Left kidney (tissue), 1 donor: ENCODE measurements at regions not wholly inside any gene's neighbourhood (a gene's known extent, or its start where the extent isn't known, plus 50 kb on each side); places are given as distances from the start of the nearest gene placed in this dataset.

Experiments
- DNase-seq: peaks from one replicate; pipeline ENCODE4 v3.0.0-alpha.2; 2013

DNA sequence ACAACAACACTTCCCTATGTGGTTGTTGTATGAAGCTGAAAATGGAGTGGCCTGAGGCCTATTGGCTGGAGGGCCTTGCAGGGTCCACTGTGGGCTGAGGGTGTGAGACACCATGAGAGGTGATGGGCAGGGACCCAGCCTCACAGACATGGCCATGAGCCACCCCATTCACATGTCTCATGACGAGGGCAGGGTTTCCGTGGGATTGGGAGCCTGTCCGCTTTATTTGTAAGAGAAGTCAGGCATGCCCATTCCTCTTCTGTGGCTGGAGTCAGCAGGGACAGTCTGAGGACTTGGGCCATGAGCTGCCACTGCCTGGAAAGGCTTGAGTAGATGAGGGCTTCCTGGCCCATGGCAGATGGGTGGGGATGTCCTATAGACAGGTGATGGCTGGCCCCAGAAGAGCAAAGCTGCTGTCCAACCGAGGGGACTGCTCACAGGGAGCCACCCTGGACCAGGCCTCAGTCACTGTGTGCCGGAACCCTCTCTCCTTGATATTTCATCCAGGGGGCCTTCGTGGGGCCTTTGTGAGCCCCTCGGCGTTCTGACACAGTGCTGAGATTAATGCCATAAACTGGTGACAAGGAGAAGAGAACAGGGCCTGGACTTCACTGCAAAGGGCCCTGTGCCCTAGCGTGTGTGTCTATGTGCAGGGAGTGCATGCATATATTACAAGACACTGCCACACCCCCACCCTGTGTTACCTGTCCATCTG lies 971.9 kb downstream of the BRD1 start:
- no peak for DNase-seq

GRCh38 chr22:48855013-48855412 lies 972.7 kb downstream of the BRD1 start:
- no peak for DNase-seq

DNA sequence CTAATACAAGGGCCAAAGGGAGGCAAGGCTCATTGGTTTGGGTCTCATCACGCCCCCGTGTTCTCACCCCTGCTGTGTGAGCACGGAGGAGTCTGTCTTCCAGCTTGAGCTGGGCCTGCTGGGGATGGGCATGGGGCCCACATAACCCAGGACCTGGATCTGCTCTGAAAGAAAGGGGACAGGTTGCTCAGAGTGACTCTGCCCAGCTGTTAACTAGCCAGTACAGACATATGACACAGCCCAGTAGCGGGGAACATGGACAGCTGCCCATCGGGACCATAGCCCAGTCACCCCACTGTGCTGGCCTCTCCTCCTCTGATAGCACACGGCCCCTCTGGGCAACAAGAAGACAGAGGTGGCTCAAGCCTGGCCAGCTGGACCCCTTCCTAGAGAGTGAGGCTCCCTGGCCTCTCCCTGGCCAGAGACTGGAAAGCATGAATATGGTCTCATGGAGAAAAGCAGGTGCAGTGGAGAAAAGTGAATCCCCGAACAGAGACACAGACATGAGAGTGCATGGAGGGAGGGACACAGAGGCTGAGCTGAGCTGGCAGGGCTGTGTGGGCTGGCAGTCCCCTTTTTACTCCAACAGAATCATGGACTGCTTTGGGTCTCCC lies 973.9 kb downstream of the BRD1 start:
- DNase-seq = no peak

DNA sequence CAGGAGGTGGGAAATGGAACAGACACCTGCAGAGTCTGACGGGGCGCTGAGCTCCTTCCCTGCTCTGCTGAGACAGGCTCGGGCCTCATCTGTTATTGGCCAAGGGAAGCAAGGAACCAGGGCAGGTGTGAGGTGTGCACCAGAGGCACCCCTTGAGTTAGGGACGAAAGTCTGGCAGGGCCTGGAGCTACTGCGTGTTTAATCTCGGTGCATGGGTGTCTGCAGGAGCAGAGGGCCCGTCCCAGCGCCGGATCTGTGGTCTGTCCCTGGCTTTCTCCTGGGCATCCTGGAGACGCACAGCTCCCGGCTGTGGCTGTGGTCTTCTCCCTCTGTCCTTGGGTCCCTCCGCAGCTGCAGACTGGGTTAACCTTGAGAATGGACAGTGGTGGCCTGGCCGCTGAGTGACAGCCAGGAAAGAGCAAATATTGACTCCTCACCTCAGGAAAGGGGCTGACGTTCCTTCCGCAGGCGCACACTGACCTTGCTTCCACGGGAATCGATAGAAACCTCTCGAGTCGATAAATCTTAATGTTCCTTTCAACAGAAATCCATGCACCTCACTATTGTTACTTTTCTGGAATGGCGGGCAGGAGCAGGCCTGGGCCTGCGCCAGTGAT lies 975.6 kb downstream of the BRD1 start:
- no peak for DNase-seq

GRCh38 chr22:48850658-48851287 lies 976.9 kb downstream of the BRD1 start:
- no peak for DNase-seq

DNA sequence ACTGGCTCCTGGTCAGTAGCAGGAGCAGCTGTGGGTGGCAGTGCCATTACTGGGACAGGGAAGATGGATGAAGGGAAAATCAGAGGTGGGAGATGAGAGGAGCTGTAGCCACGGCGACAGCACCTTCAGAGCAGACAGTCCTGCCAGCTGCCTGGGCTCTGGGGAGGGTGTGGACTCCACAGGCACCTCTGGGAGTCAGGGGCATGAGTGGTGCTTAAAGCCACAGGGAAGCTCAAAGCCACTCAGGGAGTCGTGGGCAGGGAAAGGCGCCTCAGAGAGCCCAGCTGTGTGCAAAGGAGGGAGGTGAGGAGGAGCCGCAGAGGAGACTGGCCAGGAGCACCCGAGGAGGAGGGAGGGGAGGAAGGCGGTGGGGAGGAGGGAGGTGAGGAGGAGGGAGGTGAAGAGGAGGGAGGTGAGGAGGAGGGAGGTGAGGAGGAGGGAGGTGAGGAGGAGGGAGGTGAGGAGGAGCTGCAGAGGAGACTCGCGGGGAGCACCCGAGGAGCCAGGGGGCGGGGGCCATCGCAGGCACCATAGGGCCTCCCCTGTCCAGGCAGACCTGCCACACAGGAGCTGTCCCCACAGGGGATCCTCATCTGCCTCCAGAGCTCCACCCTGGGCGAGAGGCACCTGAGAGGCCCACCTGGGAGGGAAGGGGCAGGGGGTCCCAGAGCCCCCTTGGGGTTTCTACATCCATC lies 977.6 kb downstream of the BRD1 start:
- DNase-seq = no peak

GRCh38 chr22:48849219-48849912 lies 978.3 kb downstream of the BRD1 start:
- DNase-seq = no peak

DNA sequence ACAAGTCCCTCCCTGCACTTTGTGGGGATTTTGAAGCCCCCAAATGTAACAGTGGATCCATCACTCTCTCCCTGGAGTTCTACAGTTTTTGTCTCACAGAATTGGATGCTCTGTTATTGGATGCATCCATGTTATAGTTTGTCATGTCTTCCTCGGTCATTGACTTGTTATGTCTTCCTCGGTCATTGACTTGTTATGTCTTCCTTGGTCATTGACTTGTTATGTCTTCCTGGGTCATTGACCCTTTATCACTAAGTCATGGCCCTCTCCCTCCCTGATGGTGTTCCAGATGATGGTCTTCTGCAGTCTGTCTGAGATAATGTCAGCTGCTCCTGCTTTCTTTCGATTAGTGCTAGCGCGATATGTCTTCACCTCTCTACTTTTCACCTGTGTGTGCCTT lies 981.5 kb downstream of the BRD1 start:
- no peak for DNase-seq

DNA sequence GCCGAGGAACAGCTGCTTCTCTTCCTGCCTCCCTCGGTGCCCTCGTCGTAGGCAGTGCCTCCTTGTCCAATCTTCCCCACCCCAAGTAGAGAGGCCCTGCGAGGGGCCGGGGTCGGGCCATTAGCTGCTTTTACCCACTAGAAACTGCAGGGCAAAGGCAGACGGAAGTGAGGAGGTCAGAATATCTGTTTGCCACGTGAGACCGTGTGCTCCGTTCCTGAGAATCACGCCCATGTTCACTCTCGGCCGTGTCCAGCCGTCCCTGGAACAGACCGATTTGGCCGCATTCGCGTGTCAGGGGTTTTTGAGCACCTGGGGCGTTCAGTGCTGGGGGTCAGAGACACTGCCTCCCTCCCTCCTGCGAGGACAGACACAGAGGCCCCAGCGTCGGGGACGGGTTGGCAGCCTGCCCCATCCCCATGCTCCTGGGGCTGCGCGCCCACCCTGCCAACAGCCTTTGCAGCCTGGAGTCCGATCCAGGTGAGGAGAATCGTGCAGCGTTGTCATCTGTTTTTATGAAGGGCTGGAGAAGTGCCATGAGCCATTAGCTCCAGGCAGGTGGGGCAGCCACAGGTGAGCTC lies 982.2 kb downstream of the BRD1 start:
- DNase-seq = no peak

DNA sequence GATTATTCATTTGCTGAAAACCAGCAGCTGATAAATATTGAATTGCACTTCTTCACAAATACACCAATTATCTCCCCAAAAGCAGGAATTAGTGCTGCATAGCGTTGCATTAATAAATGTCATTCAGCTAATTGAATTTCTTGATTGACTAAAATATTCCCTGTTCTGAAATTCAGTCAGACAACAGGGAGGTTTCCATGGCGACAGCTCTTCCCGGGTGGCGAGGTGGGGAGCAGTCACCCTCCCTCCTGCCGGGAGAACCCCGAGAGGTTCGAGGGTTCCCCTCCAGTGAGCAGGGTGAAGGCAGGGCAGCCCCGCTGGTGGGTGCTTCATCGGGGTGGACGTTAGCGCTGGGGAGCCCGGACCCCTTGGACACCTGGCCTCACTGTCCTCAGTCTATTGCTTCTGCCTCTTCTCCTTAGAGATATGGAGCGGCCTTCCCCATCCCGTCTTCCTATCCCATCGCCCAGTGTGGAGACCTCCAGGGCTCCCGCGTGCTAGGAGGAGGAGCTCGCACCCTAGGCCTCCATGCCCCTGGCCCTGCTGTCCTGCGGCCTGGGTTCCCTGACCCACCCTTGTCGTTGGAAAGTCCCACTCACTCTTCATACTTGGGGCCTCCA lies 983.5 kb downstream of the BRD1 start:
- DNase-seq = no peak

DNA sequence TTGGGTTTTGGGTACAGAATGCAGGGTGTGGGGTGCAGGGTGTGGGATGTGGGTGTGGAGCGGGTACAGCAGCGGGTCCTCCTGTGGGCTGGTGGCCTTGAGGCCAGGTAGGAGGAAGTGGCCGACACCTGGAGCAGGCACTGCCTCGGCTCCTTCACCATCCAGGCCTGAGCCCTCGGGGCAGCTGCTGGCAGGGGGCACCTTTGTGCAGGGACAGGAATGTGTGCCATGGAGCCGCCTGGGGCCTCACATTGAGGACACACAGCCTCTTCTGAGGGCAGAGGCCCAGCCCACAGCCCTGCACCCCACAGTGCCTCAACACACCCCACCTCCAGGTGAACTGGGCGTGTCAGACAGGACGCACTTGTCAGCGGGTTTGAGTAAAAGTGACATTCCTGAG lies 984.0 kb downstream of the BRD1 start:
- no peak for DNase-seq

DNA sequence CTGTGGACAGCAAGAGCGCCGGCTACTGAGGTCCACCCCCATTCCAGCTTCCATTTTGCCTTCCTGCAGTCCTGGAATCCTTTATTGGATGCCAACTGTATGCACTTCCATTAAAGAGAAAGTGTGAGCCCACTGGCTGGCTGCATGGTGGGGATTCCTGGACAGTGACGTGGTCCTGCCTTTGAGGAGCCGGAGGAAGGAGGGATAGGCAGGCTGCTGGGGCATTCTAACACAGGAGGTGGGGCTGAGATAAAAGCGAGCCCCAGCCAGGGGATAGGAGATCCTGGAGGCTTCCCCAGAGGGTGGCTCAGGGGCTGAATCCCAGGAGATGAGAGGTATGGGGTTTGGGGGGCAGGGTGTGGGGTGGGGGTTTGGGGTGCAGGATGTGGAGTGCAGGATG lies 984.7 kb downstream of the BRD1 start:
- DNase-seq = no peak

GRCh38 chr22:48842583-48842945 lies 985.1 kb downstream of the BRD1 start:
- no peak for DNase-seq

DNA sequence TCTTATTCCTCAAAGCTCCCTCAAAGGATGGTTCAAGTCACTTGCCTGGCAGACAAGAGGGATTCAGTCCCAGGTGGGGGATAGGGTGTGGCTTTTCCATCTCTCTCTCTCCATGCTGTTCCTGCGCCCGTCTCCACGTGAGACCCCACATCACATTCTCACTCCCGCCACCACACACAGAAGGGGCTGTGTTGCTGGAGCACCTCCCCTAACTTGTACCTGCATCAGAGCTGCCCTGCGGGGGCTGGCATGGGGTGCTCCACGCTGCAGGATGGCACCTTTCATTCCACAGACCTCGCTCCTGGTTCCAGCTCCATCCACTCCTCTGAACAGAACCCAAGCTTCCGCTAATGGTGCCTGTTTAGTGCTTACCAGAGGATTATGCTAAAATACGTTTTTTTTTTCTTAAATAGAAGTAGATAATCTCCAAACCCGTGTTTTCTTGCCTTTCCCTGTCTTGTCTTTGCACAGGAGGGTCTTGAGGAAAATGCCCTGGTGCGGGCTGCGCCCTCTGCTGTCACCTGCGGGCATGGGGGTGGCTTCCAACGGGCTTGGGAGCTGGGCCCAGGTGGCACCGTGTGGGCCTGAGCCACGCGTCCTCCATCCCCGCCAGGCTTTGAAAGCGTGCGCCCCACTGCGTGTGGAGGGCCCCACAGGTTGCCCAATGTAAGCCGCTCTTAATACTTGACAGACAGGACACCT lies 985.6 kb downstream of the BRD1 start:
- no peak for DNase-seq

DNA sequence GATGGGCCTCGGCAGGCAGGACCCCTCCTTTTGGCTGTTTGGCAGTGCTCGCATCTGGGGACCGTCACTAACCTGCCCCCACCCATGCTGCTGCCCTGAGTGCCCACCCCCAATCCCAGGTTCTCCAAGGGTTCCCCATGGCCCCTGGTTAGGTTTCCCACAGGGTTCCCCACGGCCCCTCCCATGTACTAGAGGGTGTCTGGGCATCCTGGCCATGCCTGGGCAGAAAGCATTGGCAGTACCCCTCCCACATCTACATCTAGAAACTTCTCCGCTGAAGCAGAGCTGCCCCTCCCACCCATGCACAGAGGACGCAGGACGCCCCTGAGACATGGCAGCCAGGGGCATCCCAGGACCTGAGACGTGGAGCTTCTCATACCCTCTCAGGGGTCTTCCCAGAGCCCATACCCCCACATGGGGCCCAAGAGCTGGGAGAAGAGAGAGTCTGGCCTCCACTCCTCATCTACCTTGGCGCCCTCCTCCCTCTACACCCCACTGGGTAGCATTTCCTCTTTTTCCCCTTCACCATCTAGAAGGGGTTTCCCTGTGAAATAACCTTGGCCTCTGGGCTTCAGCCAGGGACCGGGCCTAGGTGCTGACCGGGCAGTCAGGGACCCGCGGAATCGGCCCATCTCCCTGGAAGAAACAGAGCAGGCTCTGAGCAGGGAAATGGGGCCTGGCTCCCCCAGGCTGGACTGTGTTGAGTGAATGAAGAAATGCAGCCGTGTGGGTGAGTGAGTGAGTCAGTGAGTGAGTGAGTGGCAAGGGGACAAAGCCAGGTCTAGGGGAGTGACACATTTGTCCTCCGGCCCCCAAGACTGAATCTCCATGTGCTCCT lies 987.3 kb downstream of the BRD1 start:
- DNase-seq = no peak

DNA sequence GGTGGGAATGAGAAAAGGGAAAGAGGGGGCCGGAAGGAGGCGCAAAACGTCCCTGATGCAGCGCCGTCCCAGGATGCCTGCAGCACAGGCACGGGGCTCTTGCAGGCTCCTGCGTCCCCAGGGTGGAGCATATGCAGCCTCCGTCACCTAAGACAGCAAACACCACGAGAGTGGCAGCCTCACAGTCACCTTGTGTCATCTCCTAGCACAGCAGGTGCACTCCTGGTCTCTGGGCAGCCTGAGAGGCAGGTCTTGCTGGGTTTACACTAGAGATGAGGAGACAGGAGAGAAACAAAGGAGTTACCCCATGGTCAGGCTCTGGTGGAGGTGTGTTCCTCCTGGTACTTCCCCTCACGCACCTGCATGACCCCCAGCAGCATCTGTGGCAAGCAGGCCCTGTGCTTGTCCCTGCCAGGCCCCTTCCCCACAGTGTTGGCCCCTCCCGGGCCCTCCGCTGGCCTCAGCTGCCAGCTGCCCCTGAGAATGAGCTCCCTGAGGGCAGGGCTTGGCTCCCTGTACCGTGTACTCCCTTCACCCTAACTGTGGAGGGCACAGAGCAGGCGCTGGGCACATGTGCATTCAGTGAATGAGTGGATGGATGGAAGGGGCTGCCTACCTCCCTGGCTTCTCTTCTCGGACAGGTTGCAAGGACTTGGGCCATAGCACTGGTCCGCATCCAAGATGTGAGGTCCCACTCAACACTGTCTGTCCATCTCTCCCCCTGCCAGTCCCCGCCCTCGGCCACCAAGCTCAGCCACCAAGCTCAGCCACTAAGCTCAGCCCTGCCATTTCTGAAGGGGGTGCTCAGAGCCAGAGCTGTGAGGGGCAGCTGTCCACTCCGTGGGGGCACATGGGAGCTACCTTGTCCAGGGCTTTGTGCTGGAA lies 988.6 kb downstream of the BRD1 start:
- no peak for DNase-seq

- DNase-seq = no peak
Measured at GRCh38 chr22:48838376-48838775, 989.3 kb downstream of the BRD1 start.

GRCh38 chr22:48837341-48837935 lies 990.2 kb downstream of the BRD1 start:
- DNase-seq = no peak
